Body of pancreas (tissue), 4 donors: ENCODE measurements at regions not wholly inside any gene's neighbourhood (a gene's known extent, or its start where the extent isn't known, plus 50 kb on each side); places are given as distances from the start of the nearest gene placed in this dataset.
"Not testable (repeated sequence)": the region's sequence is repeated elsewhere in the genome, so short reads cannot be mapped to it uniquely, and the experiment has no call there.

Experiments used
- ATAC-seq: fragments of 150-250 bp; one replicate; pipeline ENCODE4 v1.9.1; 2016
- DNase-seq, 4 donors: peaks; one replicate each; pipeline ENCODE4 v3.0.0-alpha.2; 2019
- H3K27ac ChIP-seq, 4 donors: fragments of 200-600 bp; sonication (generic); 1 replicate in 3 of 4; 2 replicates in 1 of 4; pipeline versions ENCODE4 v1.5.1 to v1.6.1; 2016 to 2019; ENCODE audit warnings: mild to moderate bottlenecking in 1 of 4, mixed read lengths in 1 of 4, moderate library complexity in 1 of 4
- H3K27me3 ChIP-seq, 2 donors: fragments of 200-600 bp; sonication (generic); one replicate each; pipeline ENCODE4 v1.6.0; 2016; ENCODE audit warnings: mild to moderate bottlenecking in 1 of 2
- H3K36me3 ChIP-seq, 2 donors: fragments of 200-600 bp; sonication (generic); replicated peaks in 1 of 2; 2 replicates each; pipeline ENCODE4 v1.5.1; 2016; ENCODE audit warnings: low read depth in 2 of 2; ENCODE audit not compliant: insufficient read depth in 1 of 2
- H3K4me1 ChIP-seq: fragments of 200-600 bp; sonication (generic); one replicate; pipeline ENCODE4 v1.6.0; 2016
- H3K4me3 ChIP-seq, 2 donors: fragments of 200-600 bp; sonication (generic); 1 replicate in 1 of 2; 2 replicates in 1 of 2; pipeline ENCODE4 v1.5.1; 2016 to 2019
- H3K9me3 ChIP-seq, 3 donors: fragments of 200-600 bp; sonication (generic); 1 replicate in 2 of 3; 2 replicates in 1 of 3; pipeline ENCODE4 v1.5.1; 2016
- CTCF ChIP-seq, 7 experiments: fragments of 450-650 bp in 4 of 7; fragments of 200-600 bp in 3 of 7; sonication (generic) in 3 of 7; IDR thresholded peaks; one replicate each; pipeline ENCODE4 v1.5.1; 2016 to 2019; ENCODE audit warnings: antibody characterized with exemption in 7 of 7
- POLR2A ChIP-seq, 3 donors: fragments of 450-650 bp; IDR thresholded peaks; one replicate each; pipeline ENCODE4 v1.6.1; 2016; ENCODE audit warnings: antibody characterized with exemption in 3 of 3, mild to moderate bottlenecking in 2 of 3
- WGBS, 2 donors: methylation state at CpG; one replicate each; pipeline ENCODE4 v1.1.5; 2017; 5-methylcytosine and 5-hydroxymethylcytosine counted together
- intact Hi-C: fragments of 100-400 bp; cut with DNase I; formaldehyde crosslinking; loops from one replicate; pipeline ENCODE4 v1.15.1; 2023

GRCh38 chr5:130397132-130397531 is 492.9 kb downstream of the CHSY3 start:
- Histone ChIP-seq H3K9me3 (no peaks in the 10 kb centered on the region), H3K27ac (no peak overlapping the region), H3K4me1 (no peaks in the 10 kb centered on the region), H3K27me3 (no peaks in the 10 kb centered on the region), H3K4me3 (no peak overlapping the region), H3K36me3 (no peaks in the 10 kb centered on the region)
- ATAC-seq = no peak
- no peak for DNase-seq
- 71 to 85% methylated on average over 2 of the region's 2 CpGs for WGBS, 2 donors
- TF ChIP-seq CTCF (IDR thresholded peaks at IDR 0.05) (no peak), POLR2A (IDR thresholded peaks at IDR 0.05) (no peak)
- intact Hi-C loops = no loop called here

- H3K4me3 ChIP-seq, H3K9me3 ChIP-seq, H3K4me1 ChIP-seq, ATAC-seq, H3K27ac ChIP-seq, H3K27me3 ChIP-seq, DNase-seq, intact Hi-C loops, H3K36me3 ChIP-seq: not testable (repeated sequence)
- 19 to 24% methylated on average over 3 of the region's 3 CpGs for WGBS, 2 donors
Observed at GRCh38 chr5:130391727-130392264, 487.5 kb downstream of the CHSY3 start.

- Histone ChIP-seq H3K27me3 (no peaks in the 10 kb centered on the region), H3K36me3 (no peaks in the 10 kb centered on the region), H3K27ac (no peak overlapping the region), H3K4me3 (no peak overlapping the region), H3K4me1 (no peaks in the 10 kb centered on the region), H3K9me3 (no peaks in the 10 kb centered on the region)
- DNase-seq = no peak
- 36 to 57% methylated on average over 1 of the region's 1 CpG for WGBS, 2 donors
- no peak for ATAC-seq
- intact Hi-C loops = no loop called here
- no peak for TF ChIP-seq POLR2A (IDR thresholded peaks at IDR 0.05)
- no peak for TF ChIP-seq CTCF (IDR thresholded peaks at IDR 0.05)
Observed at GRCh38 chr5:130386155-130386554, 481.9 kb downstream of the CHSY3 start.

GRCh38 chr5:130385656-130386055 is 481.4 kb downstream of the CHSY3 start:
- Histone ChIP-seq H3K36me3 (no peaks in the 10 kb centered on the region), H3K4me3 (no peak overlapping the region), H3K9me3 (no peaks in the 10 kb centered on the region), H3K27me3 (no peaks in the 10 kb centered on the region), H3K4me1 (no peaks in the 10 kb centered on the region), H3K27ac (no peak overlapping the region)
- TF ChIP-seq POLR2A (IDR thresholded peaks at IDR 0.05) (no peak), CTCF (IDR thresholded peaks at IDR 0.05) (no peak)
- WGBS, 2 donors = 57 to 68% methylated on average over 2 of the region's 2 CpGs
- intact Hi-C loops = no loop called here
- no peak for ATAC-seq
- no peak for DNase-seq

- H3K4me3 ChIP-seq = no peak overlapping the region
- 55 to 57% methylated on average over 2 of the region's 2 CpGs for WGBS, 2 donors
- H3K27me3 ChIP-seq = no peaks in the 10 kb centered on the region
- intact Hi-C loops = no loop called here
- ATAC-seq (no peak), DNase-seq (no peak)
- H3K36me3 ChIP-seq = no peaks in the 10 kb centered on the region
- H3K9me3 ChIP-seq = no peaks in the 10 kb centered on the region
- no peaks in the 10 kb centered on the region for H3K4me1 ChIP-seq
- H3K27ac ChIP-seq = no peak overlapping the region
- TF ChIP-seq POLR2A (IDR thresholded peaks at IDR 0.05) (no peak), CTCF (IDR thresholded peaks at IDR 0.05) (no peak)
Observed at GRCh38 chr5:130365956-130366355, 461.7 kb downstream of the CHSY3 start.
